PC-3 (cell line): ENCODE measurements at regions not wholly inside any gene's neighbourhood (a gene's known extent, or its start where the extent isn't known, plus 50 kb on each side); places are given as distances from the start of the nearest gene placed in this dataset.

Source experiments
- ATAC-seq: fragments of 200-7000 bp; cut with Tn5 transposase; 2 replicates; pipeline ENCODE4 v1.9.1; 2020; ENCODE audit warnings: mild to moderate bottlenecking, moderate library complexity
- BruUV-seq: library from RNA; stranded (reverse); fragments of 400-500 nt; replicated peaks from 2 replicates; lab custom pipeline; 2021; lab: Mats Ljungman, UMichigan
- CTCF ChIA-PET: fragments of 300-600 bp; sonication (Branson Sonifier 250); formaldehyde crosslinking; loops from one replicate; lab custom pipeline; 2022; ENCODE audit warnings: antibody characterized with exemption; lab: Charles Lee
- POLR2A ChIA-PET: fragments of 300-600 bp; sonication (Branson Sonifier 250); formaldehyde crosslinking; loops from one replicate; lab custom pipeline; 2022; ENCODE audit warnings: antibody characterized with exemption; ENCODE audit not compliant: unreplicated experiment; lab: Charles Lee
- DNase-seq: peaks from one replicate; pipeline ENCODE4 v3.0.0-alpha.2; 2015
- H2AFZ ChIP-seq: fragments of 300-600 bp; sonication (generic); 2 replicates; pipeline ENCODE4 v1.6.0; 2016; ENCODE audit warnings: antibody characterized with exemption, low read length
- H3F3A ChIP-seq: fragments of 300-600 bp; sonication (generic); one replicate; pipeline ENCODE4 v1.6.0; 2017; ENCODE audit warnings: antibody characterized with exemption, low read length, control low read depth, mild to moderate bottlenecking; ENCODE audit not compliant: unreplicated experiment
- H3K27ac ChIP-seq: fragments of 300-600 bp; sonication (generic); 2 replicates; pipeline ENCODE4 v1.5.1; 2016; ENCODE audit warnings: mild to moderate bottlenecking, low read length
- H3K27me3 ChIP-seq: fragments of 300-600 bp; sonication (generic); 2 replicates; pipeline ENCODE4 v1.6.1; 2016; ENCODE audit warnings: low read length, mixed read lengths
- H3K36me3 ChIP-seq: fragments of 300-600 bp; sonication (generic); 2 replicates; pipeline ENCODE4 v1.6.1; 2016; ENCODE audit warnings: low read depth, mixed run types, low read length, mixed read lengths
- H3K4me1 ChIP-seq: fragments of 300-600 bp; sonication (generic); 2 replicates; pipeline ENCODE4 v1.5.1; 2016; ENCODE audit warnings: low read length; ENCODE audit not compliant: insufficient read depth
- H3K4me2 ChIP-seq: fragments of 300-600 bp; sonication (generic); 2 replicates; pipeline ENCODE4 v1.6.0; 2016; ENCODE audit warnings: low read length
- H3K4me3 ChIP-seq: fragments of 300-600 bp; sonication (generic); 2 replicates; pipeline ENCODE4 v1.5.1; 2016; ENCODE audit warnings: mild to moderate bottlenecking, low read length, mixed read lengths
- H3K79me2 ChIP-seq: fragments of 300-600 bp; sonication (generic); 2 replicates; pipeline ENCODE4 v1.6.1; 2017; ENCODE audit warnings: low read length, mixed read lengths
- H3K9ac ChIP-seq: fragments of 300-600 bp; sonication (generic); 2 replicates; pipeline ENCODE4 v1.6.0; 2016; ENCODE audit warnings: mild to moderate bottlenecking, low read length
- H3K9me2 ChIP-seq: fragments of 300-600 bp; sonication (generic); replicated peaks from 2 replicates; pipeline ENCODE4 v1.6.1; 2016; ENCODE audit warnings: mixed run types, low read length, mixed read lengths
- H3K9me3 ChIP-seq: fragments of 300-600 bp; sonication (generic); 2 replicates; pipeline ENCODE4 v1.6.1; 2016; ENCODE audit warnings: low read length, mixed read lengths
- H4K20me1 ChIP-seq: fragments of 300-600 bp; sonication (generic); 2 replicates; pipeline ENCODE4 v1.6.1; 2016; ENCODE audit warnings: low read length, mixed read lengths
- CTCF ChIP-seq: fragments of 300-600 bp; sonication (generic); conservative IDR thresholded peaks from 2 replicates; pipeline ENCODE4 v1.5.1; 2017; ENCODE audit warnings: antibody characterized with exemption, low read depth, mild to moderate bottlenecking, low read length
- EZH2 ChIP-seq: fragments of 300-600 bp; sonication (generic); IDR thresholded peaks from one replicate; pipeline ENCODE4 v1.6.1; 2017; ENCODE audit warnings: antibody characterized with exemption, mild to moderate bottlenecking, low read length; ENCODE audit not compliant: unreplicated experiment
- EZH2phosphoT487 ChIP-seq: fragments of 300-600 bp; sonication (generic); IDR thresholded peaks from 2 replicates; pipeline ENCODE4 v1.6.1; 2018; ENCODE audit warnings: mild to moderate bottlenecking, antibody characterized with exemption, low read length, borderline replicate concordance
- intact Hi-C: fragments of 100-400 bp; cut with micrococcal nuclease; formaldehyde crosslinking; loops from 2 replicates; pipeline ENCODE4 v1.9.0; 2023

GRCh38 chr14:62251237-62251636 lies 489.0 kb downstream of the SNAPC1 start:
- Histone ChIP-seq H3K9me3 (no peaks in the 10 kb centered on the region), H3K4me1 (no peaks in the 10 kb centered on the region), H3K4me3 (no peak overlapping the region), H3K9me2 (no peaks in the 10 kb centered on the region), H3F3A (no peaks in the 10 kb centered on the region), H3K4me2 (no peak overlapping the region), H3K27me3 (peaks cover 58% of the 10 kb centered on the region), H3K9ac (no peak overlapping the region), H4K20me1 (no peaks in the 10 kb centered on the region), H3K27ac (no peak overlapping the region), H2AFZ (no peak overlapping the region), H3K36me3 (no peaks in the 10 kb centered on the region), H3K79me2 (no peaks in the 10 kb centered on the region)
- DNase-seq: no peak
- TF ChIP-seq EZH2phosphoT487 (no peak), EZH2 (no peak), CTCF (no peak)
- no TSS peak for BruUV-seq
- ChIA-PET CTCF (no interaction called here), POLR2A (no interaction called here)
- intact Hi-C loops: no loop called here
- ATAC-seq: no peak

- intact Hi-C loops: no loop called here
- Histone ChIP-seq H3K9ac (no peak overlapping the region), H3K36me3 (no peaks in the 10 kb centered on the region), H3K9me3 (no peaks in the 10 kb centered on the region), H4K20me1 (no peaks in the 10 kb centered on the region), H3K79me2 (no peaks in the 10 kb centered on the region), H3K27me3 (peaks cover 65% of the 10 kb centered on the region), H3K4me3 (no peak overlapping the region), H3K4me1 (no peaks in the 10 kb centered on the region), H2AFZ (no peak overlapping the region), H3F3A (no peaks in the 10 kb centered on the region), H3K9me2 (no peaks in the 10 kb centered on the region), H3K4me2 (no peak overlapping the region), H3K27ac (no peak overlapping the region)
- no TSS peak for BruUV-seq
- ChIA-PET POLR2A (no interaction called here), CTCF (no interaction called here)
- ATAC-seq: no peak
- DNase-seq: no peak
- TF ChIP-seq EZH2 (no peak), CTCF (no peak), EZH2phosphoT487 (no peak)
Measured at GRCh38 chr14:62253171-62253570, 491.0 kb downstream of the SNAPC1 start.

GRCh38 chr14:62253911-62254310 lies 491.7 kb downstream of the SNAPC1 start:
- ATAC-seq (no peak), DNase-seq (no peak)
- intact Hi-C loops: no loop called here
- TF ChIP-seq EZH2: no peak
- H3K4me1 ChIP-seq: no peaks in the 10 kb centered on the region
- ChIA-PET POLR2A (no interaction called here), CTCF (no interaction called here)
- no peaks in the 10 kb centered on the region for H4K20me1 ChIP-seq
- no peaks in the 10 kb centered on the region for H3K9me2 ChIP-seq
- no peaks in the 10 kb centered on the region for H3K9me3 ChIP-seq
- no peak overlapping the region for H3K27ac ChIP-seq
- H3K27me3 ChIP-seq: peaks cover 72% of the 10 kb centered on the region
- H3K36me3 ChIP-seq: no peaks in the 10 kb centered on the region
- H3K9ac ChIP-seq: no peak overlapping the region
- H3K79me2 ChIP-seq: no peaks in the 10 kb centered on the region
- BruUV-seq: no TSS peak
- no peak overlapping the region for H3K4me3 ChIP-seq
- no peak overlapping the region for H2AFZ ChIP-seq
- H3K4me2 ChIP-seq: no peak overlapping the region
- H3F3A ChIP-seq: no peaks in the 10 kb centered on the region
